GM12873 (cell line): ENCODE measurements at regions not wholly inside any gene's neighbourhood (a gene's known extent, or its start where the extent isn't known, plus 50 kb on each side); places are given as distances from the start of the nearest gene placed in this dataset.

Source experiments
- CTCF ChIP-seq: IDR thresholded peaks from 2 replicates; pipeline ENCODE4 v1.5.1; 2012; ENCODE audit warnings: low read depth, mild to moderate bottlenecking, moderate library complexity, low read length, control low read depth; ENCODE audit not compliant: insufficient read depth; ENCODE audit errors: missing control alignments

- no peak for TF ChIP-seq CTCF
Measured at GRCh38 chr5:124912638-124913328, 166.3 kb upstream of the ZNF608 start.

GRCh38 chr5:124913329-124913653 lies 166.9 kb upstream of the ZNF608 start:
- TF ChIP-seq CTCF, result no peak

GRCh38 chr5:124918618-124919017 lies 172.2 kb upstream of the ZNF608 start:
- TF ChIP-seq CTCF, result no peak

GRCh38 chr5:124919076-124919475 lies 172.6 kb upstream of the ZNF608 start:
- TF ChIP-seq CTCF, result no peak

- no peak for TF ChIP-seq CTCF
Measured at GRCh38 chr5:124919747-124920525, 173.5 kb upstream of the ZNF608 start.

GRCh38 chr5:124920909-124921666 lies 174.6 kb upstream of the ZNF608 start:
- peak; percentile 24 for TF ChIP-seq CTCF

- no peak for TF ChIP-seq CTCF
Measured at GRCh38 chr5:124921694-124922093, 175.3 kb upstream of the ZNF608 start.
